ENCODE measurements at regions not wholly inside any gene's neighbourhood (a gene's known extent, or its start where the extent isn't known, plus 50 kb on each side); places are given as distances from the start of the nearest gene placed in this dataset.
A peak's percentile ranks its signal among the peaks of the same experiment; 100 is the strongest.

DNA sequence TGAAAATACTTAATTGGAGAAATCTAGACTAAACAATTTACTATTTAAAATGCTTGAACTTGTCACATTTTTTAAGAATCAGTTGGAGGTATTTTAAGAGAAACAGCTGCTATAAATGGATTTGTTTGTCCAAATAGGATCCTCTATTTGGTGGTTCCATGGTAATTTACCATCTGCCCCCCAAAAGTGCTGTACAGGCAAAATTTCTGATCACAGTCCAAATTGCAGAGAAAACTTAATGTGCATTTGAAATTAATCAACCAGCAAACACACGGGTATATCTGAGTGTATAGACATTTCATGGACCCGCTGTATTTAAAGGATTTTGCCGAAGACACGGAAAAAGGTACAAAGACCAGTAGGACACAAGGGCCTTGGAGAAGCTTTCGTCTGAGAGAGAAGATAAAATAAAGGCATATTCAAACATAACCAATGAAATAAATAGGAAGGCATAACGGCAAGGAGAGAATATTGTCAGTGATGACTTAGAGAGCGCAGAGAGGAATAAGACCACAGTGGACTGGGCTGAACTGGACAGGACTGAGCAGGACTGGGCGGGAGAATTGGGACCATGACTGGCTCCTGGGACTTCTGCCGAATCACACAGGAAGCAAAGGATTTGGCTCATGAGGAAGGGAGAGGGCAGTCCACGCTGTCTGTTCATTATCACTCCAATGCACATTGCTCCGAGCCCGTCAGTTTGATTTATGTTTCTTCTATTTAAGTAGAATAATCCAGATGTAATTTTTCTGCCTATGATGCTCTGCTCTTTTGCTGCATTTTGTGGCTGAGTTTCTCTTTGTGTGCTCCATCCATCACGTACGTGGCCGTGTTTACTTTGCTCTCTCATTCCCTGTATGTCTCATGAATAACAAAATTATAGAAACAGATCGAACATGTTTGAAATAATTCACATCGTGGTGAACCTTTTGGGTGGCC lies 112.8 kb downstream of the PRLHR start (continued):
- no peak for TF ChIP-seq ZNF707 (CRISPR knock-in tag; conservative IDR thresholded peaks at IDR 0.05)
- peak; percentile 98 for TF ChIP-seq ARID1B (IDR thresholded peaks at IDR 0.05)
- no peak for TF ChIP-seq ZKSCAN3 (CRISPR knock-in tag; IDR thresholded peaks at IDR 0.05)
- no peak for TF ChIP-seq MECOM (CRISPR knock-in tag; IDR thresholded peaks at IDR 0.05)
- TF ChIP-seq, protein P1, sequence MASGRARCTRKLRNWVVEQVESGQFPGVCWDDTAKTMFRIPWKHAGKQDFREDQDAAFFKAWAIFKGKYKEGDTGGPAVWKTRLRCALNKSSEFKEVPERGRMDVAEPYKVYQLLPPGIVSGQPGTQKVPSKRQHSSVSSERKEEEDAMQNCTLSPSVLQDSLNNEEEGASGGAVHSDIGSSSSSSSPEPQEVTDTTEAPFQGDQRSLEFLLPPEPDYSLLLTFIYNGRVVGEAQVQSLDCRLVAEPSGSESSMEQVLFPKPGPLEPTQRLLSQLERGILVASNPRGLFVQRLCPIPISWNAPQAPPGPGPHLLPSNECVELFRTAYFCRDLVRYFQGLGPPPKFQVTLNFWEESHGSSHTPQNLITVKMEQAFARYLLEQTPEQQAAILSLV (tag; IDR thresholded peaks at IDR 0.05): no peak
- no peak for TF ChIP-seq RAD51 (IDR thresholded peaks at IDR 0.05; ENCODE audit: borderline replicate concordance, low read depth)
- no peak for TF ChIP-seq BMI1 (IDR thresholded peaks at IDR 0.05; ENCODE audit: low read length)
- TF ChIP-seq, protein P2, sequence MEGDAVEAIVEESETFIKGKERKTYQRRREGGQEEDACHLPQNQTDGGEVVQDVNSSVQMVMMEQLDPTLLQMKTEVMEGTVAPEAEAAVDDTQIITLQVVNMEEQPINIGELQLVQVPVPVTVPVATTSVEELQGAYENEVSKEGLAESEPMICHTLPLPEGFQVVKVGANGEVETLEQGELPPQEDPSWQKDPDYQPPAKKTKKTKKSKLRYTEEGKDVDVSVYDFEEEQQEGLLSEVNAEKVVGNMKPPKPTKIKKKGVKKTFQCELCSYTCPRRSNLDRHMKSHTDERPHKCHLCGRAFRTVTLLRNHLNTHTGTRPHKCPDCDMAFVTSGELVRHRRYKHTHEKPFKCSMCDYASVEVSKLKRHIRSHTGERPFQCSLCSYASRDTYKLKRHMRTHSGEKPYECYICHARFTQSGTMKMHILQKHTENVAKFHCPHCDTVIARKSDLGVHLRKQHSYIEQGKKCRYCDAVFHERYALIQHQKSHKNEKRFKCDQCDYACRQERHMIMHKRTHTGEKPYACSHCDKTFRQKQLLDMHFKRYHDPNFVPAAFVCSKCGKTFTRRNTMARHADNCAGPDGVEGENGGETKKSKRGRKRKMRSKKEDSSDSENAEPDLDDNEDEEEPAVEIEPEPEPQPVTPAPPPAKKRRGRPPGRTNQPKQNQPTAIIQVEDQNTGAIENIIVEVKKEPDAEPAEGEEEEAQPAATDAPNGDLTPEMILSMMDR (IDR thresholded peaks at IDR 0.05 in 2 of 3, conservative IDR thresholded peaks at IDR 0.05 in 1 of 3; ENCODE audit: insufficient read depth in 2 of 3, low read depth in 1 of 3, low read length in 3 of 3): no peak; a peak in 1 of 6 replicates
- TF ChIP-seq ZNF75A (CRISPR knock-in tag; IDR thresholded peaks at IDR 0.05): no peak
- TF ChIP-seq NFYB (IDR thresholded peaks at IDR 0.05; ENCODE audit: extremely low read depth, insufficient read length): no peak
- TF ChIP-seq EP400 (IDR thresholded peaks at IDR 0.05): peak; percentile 55; the same call in 1 of the 2 replicates
- TF ChIP-seq HDGF (IDR thresholded peaks at IDR 0.05): no peak
- no peak for TF ChIP-seq ZNF76 (CRISPR knock-in tag; IDR thresholded peaks at IDR 0.05; ENCODE audit: borderline replicate concordance)
- TF ChIP-seq SMAD4 (CRISPR knock-in tag; conservative IDR thresholded peaks at IDR 0.05): peak; percentile 81; the same call in 1 of the 2 replicates
- TF ChIP-seq KLF6 (CRISPR knock-in tag; IDR thresholded peaks at IDR 0.05; ENCODE audit: borderline replicate concordance): no peak
- TF ChIP-seq SRSF3 (IDR thresholded peaks at IDR 0.05; ENCODE audit: insufficient read depth, low read length): no peak
- no peak for TF ChIP-seq NCOA2 (IDR thresholded peaks at IDR 0.05; ENCODE audit: partially characterized antibody in 2 of 2)
- TF ChIP-seq NR3C1 (CRISPR knock-in tag; IDR thresholded peaks at IDR 0.05): no peak
- TF ChIP-seq, protein P3, sequence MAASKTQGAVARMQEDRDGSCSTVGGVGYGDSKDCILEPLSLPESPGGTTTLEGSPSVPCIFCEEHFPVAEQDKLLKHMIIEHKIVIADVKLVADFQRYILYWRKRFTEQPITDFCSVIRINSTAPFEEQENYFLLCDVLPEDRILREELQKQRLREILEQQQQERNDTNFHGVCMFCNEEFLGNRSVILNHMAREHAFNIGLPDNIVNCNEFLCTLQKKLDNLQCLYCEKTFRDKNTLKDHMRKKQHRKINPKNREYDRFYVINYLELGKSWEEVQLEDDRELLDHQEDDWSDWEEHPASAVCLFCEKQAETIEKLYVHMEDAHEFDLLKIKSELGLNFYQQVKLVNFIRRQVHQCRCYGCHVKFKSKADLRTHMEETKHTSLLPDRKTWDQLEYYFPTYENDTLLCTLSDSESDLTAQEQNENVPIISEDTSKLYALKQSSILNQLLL (CRISPR knock-in tag; IDR thresholded peaks at IDR 0.05; ENCODE audit: borderline replicate concordance): no peak
- TF ChIP-seq, protein P4, sequence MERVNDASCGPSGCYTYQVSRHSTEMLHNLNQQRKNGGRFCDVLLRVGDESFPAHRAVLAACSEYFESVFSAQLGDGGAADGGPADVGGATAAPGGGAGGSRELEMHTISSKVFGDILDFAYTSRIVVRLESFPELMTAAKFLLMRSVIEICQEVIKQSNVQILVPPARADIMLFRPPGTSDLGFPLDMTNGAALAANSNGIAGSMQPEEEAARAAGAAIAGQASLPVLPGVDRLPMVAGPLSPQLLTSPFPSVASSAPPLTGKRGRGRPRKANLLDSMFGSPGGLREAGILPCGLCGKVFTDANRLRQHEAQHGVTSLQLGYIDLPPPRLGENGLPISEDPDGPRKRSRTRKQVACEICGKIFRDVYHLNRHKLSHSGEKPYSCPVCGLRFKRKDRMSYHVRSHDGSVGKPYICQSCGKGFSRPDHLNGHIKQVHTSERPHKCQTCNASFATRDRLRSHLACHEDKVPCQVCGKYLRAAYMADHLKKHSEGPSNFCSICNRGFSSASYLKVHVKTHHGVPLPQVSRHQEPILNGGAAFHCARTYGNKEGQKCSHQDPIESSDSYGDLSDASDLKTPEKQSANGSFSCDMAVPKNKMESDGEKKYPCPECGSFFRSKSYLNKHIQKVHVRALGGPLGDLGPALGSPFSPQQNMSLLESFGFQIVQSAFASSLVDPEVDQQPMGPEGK (CRISPR knock-in tag; IDR thresholded peaks at IDR 0.05; ENCODE audit: borderline replicate concordance): no peak
- no peak for TF ChIP-seq ZC3H11A (IDR thresholded peaks at IDR 0.05; ENCODE audit: low read depth, low read length)
- TF ChIP-seq NONO (IDR thresholded peaks at IDR 0.05; ENCODE audit: low read depth in 2 of 2, low read length in 1 of 2): no peak

All from K562 (cell line).